ENCODE measurements at regions not wholly inside any gene's neighbourhood (a gene's known extent, or its start where the extent isn't known, plus 50 kb on each side); places are given as distances from the start of the nearest gene placed in this dataset.

DNA sequence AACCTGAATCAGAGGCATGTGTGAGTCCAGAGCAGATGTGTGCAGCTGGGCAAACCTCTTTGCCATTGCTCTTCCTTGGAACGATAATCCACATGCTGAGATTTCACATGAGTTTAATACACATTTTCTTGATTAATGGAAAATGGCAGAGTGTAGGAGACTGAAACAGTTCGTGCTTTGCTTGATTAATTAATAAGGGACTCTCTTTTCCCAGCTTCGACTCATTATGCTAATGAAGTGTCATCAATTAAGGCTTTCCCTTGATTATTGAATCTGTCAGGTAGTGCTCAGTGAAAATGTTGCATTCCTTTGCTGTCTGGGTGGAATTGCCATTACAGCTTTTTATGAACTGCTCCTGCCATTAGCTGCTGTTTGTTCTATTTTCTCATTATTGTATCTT is 487.7 kb upstream of the NOVA1 start:
- DNase-seq (ENCODE audit: low spot score), result no peak

DNA sequence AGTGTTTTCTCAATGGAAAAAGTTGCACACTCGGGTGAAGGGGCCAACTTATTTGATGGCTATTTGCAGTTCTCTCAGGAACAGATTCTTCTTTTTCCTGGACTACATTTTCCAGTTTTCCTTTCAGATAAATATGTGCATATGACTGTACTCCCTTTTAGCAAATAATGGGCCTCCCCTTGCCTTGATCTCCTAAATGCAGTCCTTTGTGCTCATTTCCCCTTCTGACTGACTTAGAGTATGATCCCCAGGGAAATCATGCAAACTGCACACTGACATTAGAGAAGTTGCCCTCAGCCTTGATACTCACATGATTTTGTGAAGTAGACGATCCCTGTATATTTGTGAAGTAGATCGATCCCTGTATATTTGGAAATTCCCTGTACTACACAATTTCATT is 492.9 kb upstream of the NOVA1 start:
- no peak for DNase-seq (ENCODE audit: low spot score)

DNA sequence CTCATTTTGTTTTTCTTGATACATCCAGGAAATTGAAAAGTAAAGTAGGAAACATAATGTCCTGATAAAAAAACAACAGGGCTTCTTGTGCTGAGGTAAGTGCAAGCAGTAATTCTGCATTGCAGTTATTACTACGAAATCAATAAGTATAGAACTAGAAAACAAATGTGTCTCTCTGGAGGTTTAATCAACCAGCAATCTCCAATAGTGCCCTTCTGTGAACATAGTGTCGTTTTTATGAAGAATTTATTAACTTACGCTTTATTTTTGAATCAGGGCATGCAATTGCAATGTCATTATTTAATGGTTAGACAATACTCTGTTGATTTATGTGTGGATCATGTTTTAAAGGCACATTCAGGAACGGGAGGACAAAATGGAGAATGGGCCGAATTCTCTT is 494.1 kb upstream of the NOVA1 start:
- DNase-seq (ENCODE audit: low spot score), result no peak

DNA sequence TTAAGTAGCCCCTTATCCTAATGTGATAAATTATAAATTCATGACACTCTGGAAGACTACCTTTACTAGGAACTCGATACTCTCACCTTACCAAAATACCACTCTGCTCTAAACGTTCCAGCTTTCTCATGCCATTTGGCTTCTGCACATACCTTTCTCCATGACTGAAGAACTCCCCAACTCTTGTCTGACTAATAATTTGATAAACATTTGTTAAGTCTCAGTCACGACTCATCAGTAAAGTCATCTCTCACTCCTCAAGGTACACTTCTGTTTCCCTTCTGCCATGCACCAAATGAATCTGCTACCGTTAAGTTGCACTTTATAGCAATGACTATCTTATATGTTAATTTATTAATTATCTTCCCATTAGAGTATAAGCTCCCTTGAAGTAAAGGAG is 498.3 kb upstream of the NOVA1 start:
- DNase-seq (ENCODE audit: low spot score), result no peak

DNA sequence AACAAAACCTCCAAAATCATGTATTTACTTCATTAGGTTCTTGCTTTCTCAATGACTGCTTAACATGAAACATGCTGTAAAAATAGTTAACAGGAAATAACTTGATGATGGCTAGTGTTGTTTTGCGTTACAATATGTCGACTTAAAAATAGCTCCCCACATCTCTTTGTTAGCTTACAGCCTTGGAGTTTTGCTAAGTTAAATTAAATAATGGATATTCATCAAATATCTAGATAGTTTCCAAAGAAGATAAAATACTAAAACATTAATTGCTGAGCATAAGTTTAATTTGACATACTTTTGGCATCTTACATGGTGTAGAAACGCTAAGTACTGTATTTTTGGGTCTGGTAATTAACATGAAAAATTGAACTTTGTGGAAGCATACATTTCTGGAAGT is 500.6 kb upstream of the NOVA1 start:
- DNase-seq (ENCODE audit: low spot score), result no peak

DNA sequence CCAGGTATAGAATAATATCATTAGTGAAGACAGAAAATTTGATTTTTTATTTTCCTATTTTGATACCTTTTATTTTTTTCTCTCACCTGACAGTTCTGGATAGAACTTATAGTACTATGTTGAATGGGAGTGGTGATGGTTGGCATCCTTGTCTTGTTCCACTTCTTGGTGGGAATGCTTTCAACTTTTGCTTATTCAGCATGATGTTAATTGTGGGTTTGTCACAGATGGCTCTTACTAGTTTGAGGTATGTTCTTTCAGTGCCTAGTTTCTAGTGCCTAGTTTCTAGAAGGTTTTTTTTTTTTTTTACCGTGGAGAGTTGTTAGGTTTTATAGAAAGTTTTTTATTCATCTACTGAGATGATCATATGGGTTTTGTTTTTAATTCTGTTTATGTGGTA is 516.3 kb upstream of the NOVA1 start:
- no peak for DNase-seq (ENCODE audit: low spot score)

DNA sequence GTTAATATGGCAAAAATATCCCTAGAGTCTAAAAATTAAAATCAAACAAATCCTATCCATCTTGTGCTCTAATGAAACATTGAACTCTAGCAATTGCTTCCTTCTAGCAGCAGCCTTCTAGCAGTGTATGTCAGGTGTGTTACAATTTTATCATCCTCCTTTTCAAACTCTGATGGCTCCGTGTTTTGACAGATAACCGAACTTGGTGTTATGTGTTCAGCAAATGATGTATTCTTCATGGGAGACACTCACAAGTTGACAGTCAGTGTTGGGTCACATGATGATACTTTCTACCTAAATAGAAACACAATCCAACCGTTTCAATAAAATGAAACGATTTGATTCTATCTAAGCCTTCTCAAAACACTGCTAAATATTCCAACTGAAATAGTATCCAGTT is 525.3 kb upstream of the NOVA1 start:
- DNase-seq (ENCODE audit: low spot score), result no peak

DNA sequence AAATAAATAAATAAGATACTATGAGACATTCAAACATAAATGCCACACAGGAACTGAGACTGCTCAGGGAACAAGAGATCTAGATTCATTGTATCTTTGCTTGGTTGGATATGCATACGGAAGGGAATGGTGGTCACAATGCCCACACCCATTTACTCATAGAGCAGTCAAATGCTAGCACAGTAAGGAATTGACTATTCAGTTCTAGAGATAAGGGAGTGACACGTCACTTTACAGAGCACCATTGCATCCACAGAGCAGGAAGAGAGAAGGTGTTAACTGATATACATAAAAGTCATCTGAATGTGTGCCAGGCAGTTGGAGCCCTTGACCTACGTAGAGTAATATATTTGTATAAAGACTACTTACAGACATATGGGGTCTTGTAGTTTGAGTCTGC is 530.0 kb upstream of the NOVA1 start:
- no peak for DNase-seq (ENCODE audit: low spot score)

DNA sequence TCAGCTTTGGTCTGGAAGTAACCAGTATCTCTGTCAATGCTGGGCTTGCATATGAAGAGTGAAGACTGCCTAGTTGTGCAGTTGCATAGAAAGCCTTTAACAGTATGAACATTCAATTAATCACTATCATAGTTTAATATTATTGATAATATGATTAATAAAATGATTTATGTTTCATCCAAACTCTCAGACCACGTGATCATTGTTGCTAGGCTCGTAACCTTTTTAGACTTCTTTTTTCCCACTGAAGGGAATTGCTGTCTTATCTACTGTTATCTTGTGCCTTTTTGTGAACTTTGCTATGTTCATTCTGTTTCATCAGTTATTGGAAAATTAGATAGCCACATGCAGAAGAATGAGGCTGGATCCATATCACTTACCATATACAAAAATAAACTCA is 536.4 kb upstream of the NOVA1 start:
- no peak for DNase-seq (ENCODE audit: low spot score)

DNA sequence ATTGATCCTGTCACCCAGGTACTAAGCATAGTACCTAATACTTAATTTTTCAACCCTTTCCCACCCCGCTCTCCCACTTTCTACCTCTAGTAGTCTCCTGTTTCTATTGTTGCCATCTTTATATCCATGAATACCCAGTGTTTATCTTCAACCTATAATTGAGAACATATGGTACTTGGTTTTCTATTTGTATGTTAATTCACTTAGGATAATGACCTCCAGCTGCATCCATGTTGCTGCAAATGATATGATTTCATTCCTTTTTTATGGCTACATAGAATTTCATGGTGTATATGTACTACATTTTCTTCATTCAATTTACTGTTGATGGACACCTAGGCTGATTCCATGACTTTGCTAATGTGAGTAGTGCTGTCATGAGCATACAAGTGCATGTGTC is 547.3 kb upstream of the NOVA1 start:
- no peak for DNase-seq (ENCODE audit: low spot score)

DNA sequence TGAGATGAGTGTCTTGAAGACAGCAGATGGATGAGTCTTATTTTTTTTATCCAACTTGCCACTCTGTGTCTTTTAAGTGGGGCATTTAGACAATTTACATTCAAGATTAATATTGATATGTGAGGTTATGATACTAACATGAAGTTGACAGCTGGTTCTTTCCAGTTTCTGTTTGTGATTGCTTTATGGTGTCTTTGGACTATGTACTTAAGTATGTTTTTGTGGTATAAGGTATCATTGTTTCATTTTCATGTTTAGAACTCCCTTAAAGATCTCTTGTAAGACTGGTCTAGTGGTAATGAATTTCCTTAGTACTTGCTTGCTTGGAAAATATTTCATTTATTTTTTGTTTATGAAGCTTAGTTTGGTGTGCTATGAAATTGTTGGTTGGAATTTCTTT is 550.3 kb upstream of the NOVA1 start:
- DNase-seq (ENCODE audit: low spot score), result no peak

DNA sequence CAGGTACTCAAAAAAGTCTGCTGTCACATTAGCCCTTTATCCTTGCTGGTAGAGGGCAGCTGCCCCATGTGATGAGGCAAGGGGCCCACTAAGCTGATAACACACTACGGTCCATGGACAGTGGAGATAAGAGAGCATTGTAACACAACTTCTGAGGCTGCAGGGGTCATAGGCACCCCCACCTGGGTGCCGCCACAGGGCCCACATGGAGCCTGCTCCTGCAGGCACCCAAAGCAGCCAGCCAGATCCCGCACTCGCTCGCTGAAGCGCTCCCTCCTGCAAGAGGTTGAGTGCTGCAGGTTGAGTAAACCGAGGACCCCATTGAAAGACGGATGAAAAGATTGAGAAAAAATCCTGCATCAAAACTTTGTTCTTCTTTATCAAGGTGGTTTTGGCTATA is 566.3 kb upstream of the NOVA1 start:
- no peak for DNase-seq (ENCODE audit: low spot score)

DNA sequence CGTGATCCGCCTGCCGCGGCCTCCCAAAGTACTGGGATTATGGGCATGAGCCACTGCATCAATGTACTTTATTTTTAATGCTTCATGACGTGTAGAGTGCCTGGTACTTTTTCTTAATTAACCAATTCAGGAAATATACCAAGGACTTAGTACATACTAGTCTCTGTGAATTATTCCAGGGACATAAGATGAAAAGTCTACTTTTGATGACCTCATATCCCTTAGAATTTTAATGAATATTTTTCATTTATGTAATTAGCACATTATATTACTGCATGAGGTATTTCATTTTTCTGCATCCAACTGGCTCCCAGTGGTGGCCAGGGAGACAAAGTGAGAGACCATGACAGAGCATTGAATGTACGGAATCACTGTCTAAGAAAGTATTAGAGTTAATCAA is 577.7 kb upstream of the NOVA1 start:
- DNase-seq (ENCODE audit: low spot score), result no peak

DNA sequence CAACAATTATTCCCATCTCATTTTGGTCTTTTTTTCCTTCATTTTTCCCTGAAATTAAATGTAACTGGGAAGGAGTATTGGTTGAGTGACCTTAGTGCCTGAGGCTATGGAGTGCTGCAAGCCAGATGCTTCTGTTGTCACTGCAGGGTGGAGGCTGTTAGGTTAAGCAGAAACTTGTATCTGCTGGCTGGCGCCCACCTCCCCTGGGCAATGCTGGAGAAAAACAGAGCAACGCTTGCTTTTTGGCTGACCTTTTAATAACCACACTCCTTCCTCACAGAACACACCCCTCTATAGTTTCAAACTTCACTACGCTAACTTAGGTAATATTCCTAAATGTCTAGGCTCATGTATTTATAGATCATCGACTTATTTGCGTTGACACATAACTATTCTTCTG is 583.5 kb upstream of the NOVA1 start:
- DNase-seq (ENCODE audit: low spot score), result no peak

DNA sequence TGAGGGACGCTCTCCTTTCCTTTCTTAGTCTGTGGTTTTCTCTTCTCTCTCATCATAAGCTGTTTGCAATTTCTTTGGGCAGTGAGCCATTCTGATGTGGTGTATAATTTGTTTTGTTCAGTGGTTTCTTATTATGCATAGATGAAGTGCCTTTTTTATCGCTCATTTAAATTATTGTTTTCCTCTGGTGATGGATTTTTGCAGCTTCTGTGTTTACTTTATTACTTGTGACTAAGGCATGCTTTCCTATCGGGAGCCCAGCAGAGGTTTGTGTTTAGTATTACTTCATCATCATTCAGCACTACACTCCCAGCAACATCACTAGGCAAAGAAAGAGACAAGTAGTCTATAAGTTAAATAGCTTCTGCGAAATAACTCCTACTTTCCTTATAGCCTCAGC is 586.6 kb upstream of the NOVA1 start:
- DNase-seq (ENCODE audit: low spot score), result no peak

DNA sequence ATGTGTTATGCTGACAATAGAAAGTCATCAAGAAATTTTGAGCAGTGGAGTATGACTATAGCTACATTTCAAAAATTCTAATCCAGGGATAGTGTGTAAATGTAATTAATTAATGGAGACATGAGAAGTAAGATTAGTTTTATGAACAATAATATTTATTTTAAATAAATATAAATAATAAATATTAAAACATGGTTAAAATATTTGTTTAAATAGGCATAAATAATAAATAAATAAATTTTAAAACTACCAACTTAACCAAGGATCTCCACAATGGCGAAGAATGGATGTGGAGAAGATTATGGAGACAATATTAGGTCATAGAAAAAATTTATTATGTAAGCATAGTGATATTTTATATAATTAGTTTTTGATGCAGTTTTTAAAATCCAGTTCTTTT is 588.2 kb upstream of the NOVA1 start:
- no peak for DNase-seq (ENCODE audit: low spot score)

DNA sequence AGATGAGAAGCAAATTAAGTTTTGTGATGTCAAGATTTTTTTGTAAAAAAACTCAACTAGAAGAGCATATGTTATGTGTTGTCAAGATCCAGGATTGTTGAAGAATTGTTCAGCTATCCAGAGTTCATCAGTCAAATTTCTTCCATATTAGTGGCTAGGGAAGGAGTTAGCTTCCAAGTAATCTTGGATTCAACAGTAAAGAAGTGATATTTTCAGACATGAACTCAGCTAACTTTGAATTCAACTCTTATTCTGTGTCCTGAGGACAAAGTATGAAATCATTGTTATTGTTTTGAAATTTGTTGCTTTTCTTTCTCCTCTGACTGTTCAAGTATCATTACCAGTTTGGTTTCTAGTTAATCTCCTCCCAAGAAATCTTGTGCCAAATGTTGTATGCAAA is 589.3 kb upstream of the NOVA1 start:
- no peak for DNase-seq (ENCODE audit: low spot score)

DNA sequence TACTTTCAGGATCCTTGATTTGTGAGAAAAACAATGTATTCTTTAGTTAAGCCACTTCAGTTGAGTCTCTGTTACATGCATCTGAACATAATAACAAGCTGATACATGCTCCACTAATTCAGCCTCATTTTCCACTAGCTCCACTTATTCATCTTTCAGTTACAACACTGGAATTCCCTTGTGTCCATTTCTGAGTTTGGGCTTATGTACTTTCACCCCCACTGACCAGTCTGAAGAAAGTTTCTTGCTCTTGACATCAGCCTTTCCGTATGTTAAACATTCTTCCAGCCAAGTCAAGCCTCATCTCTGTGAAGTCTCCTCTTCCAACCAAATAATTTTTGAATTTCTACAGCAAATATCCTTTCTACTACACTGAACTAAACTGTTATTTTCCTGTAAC is 592.5 kb upstream of the NOVA1 start:
- DNase-seq (ENCODE audit: low spot score), result no peak

DNA sequence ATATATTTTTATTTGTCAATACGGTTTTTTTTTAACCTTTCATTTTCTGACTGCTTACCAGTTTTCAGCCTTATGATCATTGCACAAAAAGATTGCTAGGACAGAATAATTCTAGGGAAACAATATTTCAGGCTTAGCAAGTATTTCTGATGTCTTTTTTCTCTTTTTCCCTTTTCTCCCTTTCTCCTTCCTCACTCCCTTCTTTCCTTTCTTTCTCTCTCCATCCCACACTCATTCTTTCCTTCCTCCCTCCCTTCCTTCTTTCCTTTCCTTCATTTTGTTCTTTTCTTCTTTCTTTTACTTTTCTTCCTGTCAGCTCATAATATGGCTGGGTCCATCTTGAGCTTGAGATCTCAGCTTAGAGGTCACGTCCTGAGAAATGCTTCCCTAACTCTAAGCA is 601.4 kb upstream of the NOVA1 start:
- no peak for DNase-seq (ENCODE audit: low spot score)

DNA sequence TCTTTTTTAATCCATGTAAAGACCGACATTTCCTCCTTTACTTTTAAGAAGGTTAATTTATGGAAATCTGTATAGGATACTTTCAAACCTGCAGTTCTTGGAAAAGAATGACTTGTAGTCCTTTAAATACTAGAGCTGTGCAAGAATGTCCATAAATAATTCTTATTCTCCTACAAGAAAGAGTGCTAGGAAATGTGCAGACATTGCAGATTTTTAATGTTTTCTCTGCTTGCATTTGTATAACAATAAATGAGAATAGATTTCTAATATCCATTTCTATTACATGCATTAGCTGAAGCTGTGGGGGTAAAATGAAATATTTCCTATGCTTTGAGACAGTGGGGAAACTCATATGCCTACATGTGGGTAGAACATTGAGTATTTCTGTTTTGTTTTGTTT is 607.2 kb upstream of the NOVA1 start:
- DNase-seq (ENCODE audit: low spot score), result no peak

DNA sequence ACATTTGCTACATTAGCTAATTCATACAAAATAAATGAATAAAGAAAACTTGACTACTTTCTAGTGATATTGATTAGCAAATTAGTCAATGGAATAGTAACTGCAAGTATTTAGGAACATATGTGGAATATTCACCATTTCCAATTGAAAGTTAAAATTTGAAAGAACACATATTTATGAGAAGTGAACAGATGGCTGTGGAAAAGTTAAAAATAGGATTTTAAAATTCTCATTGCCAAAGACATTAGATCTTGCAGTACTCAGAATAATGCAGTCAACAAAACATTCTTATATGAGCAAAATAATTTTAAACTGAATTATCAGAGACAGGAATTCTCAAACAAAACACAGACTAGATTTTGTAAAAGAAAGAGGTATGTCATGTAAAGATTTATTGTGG is 613.9 kb upstream of the NOVA1 start:
- no peak for DNase-seq (ENCODE audit: low spot score)

DNA sequence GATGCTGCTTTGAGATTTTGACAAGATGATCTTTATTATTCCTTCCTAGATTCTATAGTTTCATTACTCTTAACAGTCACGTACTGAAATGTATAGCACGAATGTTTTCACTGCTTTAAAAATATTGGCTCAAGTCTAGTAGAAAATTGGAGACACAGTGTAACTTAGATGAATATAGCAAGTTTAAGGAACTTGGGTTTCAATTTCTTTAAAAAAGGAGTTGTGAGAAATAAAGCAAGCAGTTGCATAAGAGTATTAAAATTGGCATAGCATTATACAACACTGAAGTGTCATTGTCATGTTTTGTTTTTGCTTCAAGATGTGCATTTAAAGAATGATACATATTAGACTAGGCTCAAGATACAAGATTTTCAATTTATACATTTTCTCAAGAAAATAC is 624.8 kb upstream of the NOVA1 start:
- no peak for DNase-seq (ENCODE audit: low spot score)

DNA sequence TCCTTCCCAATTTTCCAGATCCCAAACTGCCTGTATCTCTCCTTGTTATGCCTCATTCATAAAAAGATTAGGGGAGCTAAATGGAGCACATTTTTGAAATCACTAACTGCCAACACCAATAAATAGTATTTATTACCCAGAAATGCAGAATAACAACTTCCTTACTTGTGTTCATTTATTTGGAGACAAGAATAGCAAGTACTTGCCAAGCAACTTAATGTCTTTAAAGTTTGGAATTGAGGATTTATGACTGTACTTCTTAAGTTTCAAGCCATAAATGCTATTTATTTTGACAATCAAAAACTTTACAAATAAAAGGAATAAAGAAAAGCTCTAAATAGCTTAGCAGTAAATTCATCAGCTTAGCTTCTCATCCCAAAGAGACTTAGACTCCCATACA is 626.1 kb upstream of the NOVA1 start:
- no peak for DNase-seq (ENCODE audit: low spot score)

DNA sequence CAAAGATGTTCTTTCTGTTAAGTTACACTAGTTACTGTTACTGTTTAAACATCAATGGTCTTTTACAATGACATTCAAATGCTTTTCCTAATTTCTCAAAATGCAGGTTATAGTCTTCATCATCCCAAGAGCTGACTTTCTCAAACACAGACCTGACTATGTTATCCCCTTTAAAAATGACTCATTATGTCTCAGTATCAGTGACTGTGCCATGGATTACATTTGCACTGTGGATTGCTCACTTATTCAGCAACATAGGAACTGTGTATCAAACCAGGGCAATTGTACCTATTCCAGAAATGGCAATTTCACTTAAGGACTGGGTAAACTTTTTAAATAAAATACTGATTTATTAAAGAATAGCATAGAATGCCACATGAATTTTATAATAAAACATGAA is 630.2 kb upstream of the NOVA1 start:
- no peak for DNase-seq (ENCODE audit: low spot score)

DNA sequence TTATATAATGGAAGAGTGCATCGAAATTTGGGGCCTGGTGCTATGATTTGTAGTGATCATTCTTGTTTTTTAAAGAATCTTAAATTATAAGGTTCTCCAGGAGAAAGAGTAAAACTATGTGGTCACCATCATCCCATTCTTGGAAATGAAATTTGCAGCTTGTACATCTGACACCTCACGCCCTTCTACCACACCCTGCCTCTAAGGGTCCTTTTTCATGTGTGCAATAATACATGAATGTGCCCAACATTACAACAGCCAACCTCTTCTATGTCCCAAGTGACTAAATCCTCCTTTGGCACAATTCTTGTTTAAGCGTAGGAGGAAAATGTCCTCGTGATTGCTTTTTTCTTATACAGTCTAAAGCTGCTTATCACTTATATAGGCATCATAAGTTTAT is 636.5 kb upstream of the NOVA1 start:
- DNase-seq (ENCODE audit: low spot score), result no peak
